ACHN (cell line): ENCODE measurements at regions not wholly inside any gene's neighbourhood (a gene's known extent, or its start where the extent isn't known, plus 50 kb on each side); places are given as distances from the start of the nearest gene placed in this dataset.
"Not testable (repeated sequence)": the region's sequence is repeated elsewhere in the genome, so short reads cannot be mapped to it uniquely, and the experiment has no call there.

Experiments
- DNase-seq: peaks from one replicate; pipeline ENCODE4 v3.0.0-alpha.2; 2015
- in situ Hi-C: cut with HindIII; loops from 2 replicates; pipeline ENCODE4 v1.10.0; 2017; ENCODE audit warnings: low sequenced_read_pairs, low pct_ligation_motif_present, low pct_unique_long_range_greater_than_20kb

DNA sequence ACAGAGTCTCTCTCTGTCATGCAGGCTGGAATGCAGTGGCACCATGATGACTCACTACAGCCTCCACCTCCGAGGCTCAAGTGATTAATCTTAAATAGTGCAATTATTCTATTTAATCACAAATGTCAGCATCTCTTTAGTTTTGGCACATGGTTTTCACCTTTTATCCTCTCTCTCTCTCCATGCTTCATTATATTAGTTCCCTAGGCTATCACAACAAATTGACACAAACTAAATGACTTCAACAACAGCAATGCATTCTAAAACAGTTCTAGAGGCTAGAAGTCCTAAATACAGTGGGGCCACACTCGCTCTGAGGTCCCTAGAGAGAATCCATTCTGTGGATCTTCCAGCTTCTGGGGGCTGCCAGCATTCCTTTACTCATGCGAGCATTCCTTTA lies 178.2 kb upstream of the ZNG1F start:
- in situ Hi-C loops, DNase-seq: not testable (repeated sequence)

DNA sequence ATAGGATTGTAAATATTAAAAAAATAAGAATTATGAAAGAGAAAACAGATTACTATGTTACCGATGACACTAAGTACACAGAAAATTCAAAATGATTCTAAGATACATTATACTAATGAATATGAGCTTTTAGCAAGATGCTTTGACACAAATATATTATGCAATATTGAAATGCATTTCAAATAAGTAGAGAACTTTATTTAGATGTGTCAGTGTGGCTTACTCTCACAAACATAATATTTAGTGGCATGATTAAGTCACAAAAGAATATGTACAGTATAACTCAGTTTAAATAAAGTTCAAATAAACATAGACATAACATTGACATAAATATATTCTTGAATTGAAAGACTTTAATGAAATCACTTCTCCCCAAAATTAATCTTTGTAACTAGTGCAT lies 172.7 kb upstream of the ZNG1F start:
- in situ Hi-C loops, DNase-seq: not testable (repeated sequence)

DNA sequence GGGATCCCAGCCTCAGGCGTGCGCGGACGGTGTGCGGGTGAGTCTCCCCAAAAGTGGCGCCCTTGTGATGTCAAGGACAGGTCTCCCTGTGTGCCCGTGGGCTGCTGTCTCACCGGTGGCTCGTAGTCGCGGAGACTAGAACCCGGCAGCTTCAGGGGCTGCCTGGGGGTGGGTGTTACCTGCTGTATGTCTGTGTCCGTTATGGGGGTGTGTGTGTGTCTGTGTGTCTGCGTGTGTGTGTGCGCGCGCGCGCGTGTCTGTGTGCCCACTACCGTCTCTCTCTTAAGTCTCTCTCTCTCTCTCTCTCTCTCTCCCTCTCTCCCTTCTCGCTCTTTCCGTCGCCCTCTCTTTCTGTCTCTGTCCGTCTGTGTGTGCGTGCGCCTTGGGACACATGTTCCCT lies 170.0 kb upstream of the ZNG1F start:
- peak; percentile 13 for DNase-seq
- in situ Hi-C loops = not testable (repeated sequence)

DNA sequence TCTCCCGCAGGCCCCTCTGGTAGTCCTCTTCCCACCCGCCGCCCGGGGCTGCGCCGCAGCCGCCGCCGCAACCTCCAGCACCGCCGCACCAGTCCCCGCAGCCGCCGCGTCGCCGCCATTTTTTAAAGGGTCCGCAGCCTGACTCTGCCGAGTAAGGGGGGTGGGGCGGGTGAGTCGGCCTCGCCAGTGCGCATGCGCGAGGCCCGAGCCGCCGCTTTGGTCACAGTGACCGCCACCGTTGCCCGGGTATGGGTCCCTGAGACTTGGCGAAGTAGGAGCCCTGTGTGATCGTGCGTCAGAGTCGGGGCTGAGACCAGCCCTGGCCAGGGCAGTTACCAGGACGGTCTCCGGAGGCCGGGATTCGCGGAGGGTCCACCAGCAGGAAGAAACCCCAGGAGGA lies 169.6 kb upstream of the ZNG1F start:
- in situ Hi-C loops = not testable (repeated sequence)
- peak; percentile 60 for DNase-seq

DNA sequence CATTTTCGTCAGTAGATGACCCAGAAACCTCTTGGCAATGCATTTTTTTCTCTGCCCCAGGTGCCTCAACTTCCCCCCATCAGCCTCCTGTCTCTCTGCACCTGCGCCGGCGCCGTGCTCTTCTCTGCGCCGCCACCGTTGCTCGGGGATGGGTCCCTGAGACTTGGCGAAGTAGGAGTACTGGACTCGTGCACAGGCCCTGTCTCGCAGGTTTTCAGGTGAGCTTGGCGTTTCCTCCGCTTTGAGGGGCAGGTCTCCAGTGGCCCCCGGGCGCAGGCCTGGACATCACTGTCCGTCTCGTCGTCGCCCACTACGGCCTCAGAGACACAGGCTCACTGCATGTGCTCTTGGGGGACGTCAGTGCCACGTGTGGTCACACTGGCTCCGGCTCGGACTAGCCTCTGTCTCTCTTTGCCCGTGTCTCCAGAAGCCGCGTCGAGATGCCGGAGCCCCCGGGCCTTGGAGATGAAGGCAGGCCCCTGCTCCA lies 168.8 kb upstream of the ZNG1F start:
- in situ Hi-C loops, DNase-seq: not testable (repeated sequence)

DNA sequence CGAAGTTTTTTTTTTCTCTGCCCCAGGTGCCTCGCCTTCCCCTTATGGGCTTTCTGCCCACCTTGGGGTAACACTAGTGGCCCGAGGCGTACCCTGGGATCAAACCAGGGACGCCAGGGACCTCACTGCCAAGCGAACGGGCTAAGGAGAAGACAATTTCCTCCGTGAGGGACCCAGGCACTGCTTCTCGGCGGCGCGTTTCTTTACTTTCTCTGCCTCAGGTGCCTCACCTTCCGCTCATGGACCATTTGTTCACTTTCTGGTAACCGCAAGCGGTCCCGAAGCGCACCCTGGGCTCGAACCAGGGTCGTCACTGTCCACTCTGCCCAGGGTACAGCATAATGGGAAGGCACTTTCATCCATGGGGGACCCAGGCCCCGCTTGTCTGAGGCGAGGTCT lies 168.2 kb upstream of the ZNG1F start:
- DNase-seq, in situ Hi-C loops: not testable (repeated sequence)

DNA sequence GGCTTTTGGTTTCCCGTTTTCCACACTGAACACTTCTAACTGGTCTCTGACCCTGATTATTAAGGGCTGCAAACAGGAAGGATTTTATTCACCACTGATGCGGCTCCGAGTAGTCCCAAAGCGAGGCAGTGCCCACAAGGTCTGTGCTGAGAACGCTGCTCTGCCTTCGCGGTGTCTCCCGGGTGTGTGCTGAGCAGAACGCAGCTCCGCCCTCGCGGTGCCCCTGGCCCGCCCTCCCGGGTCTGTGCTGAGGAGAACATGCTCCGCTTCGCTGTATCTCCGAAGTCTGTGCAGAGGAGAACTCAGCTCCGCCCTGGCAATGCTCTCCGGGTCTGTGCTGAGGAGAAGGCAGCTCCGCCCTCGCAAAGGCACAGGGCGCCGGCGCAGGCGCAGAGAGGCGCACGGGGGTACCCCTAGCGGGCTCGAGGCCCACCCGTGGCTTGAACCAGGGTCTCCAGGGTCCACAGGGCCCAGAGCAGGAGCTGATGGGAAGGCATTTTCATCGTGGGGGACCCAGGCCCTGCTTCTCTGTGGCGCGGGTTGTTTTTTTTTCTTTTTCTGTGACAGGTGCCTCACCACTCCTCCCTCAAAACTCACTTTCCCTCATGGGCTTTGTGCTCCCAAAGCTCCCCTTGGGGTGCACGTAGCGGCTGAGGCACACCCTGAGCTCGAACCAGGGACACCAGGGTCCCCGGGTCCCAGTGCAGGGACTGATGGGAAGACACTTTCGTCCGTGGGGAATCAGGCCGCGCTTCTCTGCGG lies 167.7 kb upstream of the ZNG1F start:
- DNase-seq, in situ Hi-C loops: not testable (repeated sequence)

DNA sequence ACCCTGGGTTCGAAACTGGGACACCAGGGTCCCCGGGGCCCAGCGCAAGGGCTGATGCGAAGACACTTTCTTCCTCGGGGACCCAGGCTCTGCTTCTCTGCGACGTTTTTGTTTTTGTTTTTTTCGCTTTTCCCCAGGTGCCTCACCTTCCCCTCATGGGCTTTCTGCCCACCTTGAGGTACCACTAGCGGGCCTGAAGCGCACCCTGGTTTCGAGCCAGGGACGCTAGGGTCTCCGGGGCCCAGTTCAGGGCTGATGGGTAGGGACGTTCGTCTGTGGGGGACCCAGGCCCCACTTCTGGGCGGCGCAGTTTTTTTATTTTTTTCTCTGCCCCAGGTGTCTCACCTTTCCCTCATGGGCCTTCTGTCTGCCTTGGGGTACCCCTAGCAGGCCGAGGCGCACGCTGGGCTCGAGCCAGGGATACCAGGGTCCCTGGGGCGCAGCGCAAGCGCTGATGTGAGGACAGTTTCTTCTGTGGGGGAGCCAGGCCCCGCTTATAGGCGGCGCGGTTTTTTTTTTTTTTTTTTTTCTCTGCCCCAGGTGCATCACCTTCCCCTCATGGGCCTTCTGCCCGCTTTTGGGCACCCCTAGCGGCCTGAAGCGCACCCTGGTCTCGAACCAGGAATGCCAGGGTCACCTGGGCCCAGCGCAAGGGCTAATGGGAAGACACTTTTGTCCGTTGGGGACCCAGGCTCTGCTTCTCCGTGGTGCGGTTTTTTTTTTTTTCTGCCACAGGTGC lies 166.8 kb upstream of the ZNG1F start:
- in situ Hi-C loops, DNase-seq: not testable (repeated sequence)

DNA sequence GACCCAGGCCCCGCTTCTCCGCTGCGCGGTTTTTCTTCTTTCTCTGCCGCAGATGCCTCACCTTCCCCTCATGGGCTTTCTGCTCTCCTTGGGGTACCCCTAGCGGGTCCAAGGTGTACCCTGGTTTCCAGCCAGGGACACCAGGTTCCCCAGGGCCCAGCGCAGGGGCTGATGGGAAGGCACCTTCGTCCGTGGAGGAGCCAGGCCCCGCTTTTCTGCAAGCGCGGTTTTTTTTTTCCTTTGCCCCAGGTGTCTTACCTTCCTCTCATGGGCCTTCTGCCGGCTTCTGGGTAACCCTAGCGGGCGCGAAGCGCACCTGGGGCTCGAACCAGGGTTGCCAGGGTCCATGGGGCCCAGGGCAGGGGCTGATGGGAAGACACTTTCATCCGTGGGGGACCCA lies 165.9 kb upstream of the ZNG1F start:
- DNase-seq, in situ Hi-C loops: not testable (repeated sequence)

DNA sequence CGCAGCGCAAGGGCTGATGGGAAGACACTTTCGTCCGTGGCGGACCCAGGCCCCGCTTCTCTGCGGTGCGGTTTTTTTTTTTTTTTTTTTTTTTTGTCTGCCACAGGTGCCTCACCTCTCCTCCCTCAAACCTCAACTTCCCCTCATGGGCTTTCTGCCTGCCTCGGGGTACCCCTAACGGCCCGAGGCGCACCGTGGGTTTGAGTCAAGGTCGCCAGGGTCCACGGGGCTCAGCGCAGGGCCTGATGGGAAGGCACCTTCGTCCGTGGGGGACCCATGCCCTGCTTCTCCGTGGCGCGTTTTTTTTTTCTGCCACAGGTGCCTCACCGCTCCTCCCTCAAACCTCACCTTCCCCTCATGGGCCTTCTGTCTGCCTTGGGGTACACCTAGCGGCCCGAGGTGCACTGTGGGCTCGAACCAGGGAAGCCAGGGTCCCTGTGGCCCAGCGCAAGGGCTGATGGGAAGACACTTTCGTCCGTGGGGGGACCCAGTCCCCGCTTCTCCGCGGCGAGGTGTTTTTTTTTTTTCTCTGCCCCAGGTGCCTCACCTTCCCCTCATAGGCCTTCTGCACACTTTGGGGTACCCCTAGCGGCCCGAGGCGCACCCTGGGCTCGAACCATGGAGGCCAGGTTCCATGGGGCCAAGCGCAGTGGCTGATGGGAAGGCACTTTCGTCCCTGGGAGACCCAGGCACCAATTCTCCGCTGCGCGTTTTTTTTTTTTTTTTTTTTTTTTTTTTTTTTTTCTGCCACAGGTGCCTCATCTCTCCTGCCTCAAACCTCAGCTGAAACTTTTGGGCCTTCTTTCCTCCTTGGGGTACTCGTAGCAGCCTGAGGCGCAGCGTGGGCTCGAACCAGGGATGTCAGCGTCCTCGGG lies 165.2 kb upstream of the ZNG1F start:
- DNase-seq, in situ Hi-C loops: not testable (repeated sequence)

DNA sequence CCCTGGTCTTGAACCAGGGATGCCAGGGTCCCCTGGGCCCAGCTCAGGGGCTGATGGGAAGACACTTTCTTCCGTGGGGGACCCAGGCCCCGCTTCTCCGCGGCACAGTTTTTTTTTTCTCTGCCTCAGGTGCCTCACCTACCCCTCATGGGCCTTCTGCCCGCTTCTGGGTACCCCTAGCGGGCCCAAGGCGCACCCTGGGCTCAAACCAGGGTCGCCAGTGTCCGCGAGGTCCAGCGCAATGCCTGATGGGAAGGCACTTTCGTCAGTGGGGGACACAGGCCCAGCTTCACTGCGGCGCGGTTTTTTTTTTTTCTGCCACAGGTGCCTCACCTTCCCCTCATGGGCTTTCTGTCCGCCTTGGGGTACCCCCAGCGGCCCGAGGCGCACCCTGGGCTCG lies 163.9 kb upstream of the ZNG1F start:
- DNase-seq, in situ Hi-C loops: not testable (repeated sequence)

DNA sequence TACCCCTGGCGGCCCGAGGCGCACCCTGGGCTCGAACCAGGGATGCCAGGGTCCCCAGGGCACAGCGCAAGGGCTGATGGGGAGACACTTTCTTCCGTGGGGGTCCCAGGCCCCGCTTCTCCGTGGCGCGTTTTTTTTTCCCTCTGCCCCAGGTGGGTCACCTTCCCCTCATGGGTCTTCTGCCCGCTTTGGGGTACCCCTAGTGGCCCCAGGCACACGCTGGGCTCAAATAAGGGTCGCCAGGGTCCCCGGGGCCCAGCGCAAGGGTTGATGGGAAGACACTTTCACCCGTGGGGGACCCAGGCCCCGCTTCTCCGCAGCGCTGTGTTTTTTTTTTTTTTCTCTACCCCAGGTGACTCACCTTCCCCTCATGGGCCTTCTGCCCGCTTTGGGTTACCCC lies 163.3 kb upstream of the ZNG1F start:
- DNase-seq, in situ Hi-C loops: not testable (repeated sequence)

DNA sequence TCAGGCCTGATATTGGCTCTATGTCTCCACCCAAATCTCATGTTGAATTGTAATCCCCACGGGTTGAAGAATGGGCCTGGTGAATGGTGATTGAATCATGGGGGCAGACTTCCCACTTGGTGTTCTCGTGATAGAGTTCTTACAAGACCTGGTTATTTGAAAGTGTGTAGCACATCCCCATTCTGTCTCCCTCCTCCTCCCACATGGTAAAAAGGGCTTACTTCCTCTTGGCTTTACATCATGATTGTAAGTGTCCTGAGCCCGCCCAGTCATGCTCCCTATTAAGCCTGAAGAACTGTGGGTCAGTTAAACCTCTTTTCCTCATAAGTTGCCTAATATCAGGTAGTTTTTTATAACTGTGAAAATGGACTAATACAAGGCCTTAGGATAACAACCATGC lies 158.8 kb upstream of the ZNG1F start:
- DNase-seq, in situ Hi-C loops: not testable (repeated sequence)

DNA sequence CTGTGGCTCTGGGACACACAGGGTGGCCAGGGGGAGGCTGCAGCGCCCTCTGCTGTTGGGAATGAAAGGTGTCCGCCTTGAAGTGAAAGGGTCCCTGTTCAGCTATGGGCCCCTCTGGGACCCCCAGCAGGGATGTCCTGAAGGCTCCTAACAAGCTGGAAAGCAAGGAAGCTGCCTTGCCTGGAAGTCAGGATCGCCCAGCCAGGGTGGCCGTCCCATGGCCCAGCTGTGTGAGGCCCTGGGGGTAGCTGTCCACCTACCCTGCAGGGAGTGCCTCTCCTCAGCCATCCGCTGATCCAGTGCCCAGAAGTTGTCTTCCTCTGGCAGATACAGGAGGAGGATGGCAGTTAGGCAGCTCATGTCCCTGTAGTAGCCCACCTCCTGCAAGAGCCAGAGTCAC lies 143.4 kb upstream of the ZNG1F start:
- in situ Hi-C loops, DNase-seq: not testable (repeated sequence)

DNA sequence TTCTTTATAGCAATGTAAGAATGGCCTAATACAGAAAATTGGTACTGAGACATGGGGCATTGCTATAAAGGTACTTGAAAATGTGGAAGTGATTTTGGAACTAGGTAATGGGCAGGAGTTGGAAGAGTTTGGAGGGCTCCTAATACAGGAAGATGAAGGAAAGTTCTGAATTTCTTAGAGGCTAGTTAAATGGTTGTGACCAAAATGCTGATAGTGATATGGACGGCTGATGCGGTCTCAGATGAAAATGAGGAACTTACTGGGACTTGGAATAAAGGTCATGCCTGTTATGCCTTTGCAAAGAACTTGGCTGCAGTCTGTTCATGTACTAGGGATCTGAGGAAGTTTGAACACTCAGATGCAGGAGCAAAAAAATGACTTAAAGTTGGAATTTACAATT lies 132.2 kb upstream of the ZNG1F start:
- DNase-seq, in situ Hi-C loops: not testable (repeated sequence)

DNA sequence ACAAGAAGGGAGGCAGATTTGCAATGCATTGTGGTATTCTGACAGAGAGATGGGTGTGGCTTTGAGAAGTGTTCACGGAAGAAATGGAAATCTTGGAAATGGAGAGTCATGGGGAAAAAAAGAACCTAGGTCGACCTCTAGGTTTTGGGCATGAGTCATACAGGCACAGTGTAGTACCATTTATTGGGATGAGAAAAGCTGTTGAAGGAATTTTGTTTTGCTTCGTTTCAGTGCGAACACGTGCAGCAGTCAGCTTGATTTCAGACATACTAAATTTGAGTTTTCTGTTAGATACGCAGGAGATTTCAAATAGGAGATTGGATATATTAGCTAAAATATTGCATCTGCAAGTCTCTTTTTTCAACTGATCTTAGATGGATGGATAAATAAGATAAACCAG lies 119.8 kb upstream of the ZNG1F start:
- in situ Hi-C loops, DNase-seq: not testable (repeated sequence)

DNA sequence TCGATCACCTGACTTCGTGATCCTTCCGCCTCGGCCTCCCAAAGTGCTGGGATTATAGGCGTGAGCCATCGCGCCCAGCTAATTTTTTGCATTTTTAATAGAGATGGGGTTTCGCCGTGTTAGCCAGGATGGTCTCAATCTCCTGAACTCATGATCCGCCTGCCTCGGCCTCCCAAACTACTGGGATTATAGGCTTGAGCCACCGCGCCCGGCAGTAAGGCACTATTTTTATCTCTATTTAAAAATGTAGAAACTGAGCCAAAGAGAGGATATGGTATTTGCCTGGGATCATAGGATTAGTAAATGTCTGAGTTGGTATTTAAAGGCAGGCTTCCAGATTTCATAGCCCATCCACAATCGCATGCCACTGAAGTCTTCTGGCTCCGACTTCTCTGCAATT lies 96.6 kb upstream of the ZNG1F start:
- DNase-seq, in situ Hi-C loops: not testable (repeated sequence)

DNA sequence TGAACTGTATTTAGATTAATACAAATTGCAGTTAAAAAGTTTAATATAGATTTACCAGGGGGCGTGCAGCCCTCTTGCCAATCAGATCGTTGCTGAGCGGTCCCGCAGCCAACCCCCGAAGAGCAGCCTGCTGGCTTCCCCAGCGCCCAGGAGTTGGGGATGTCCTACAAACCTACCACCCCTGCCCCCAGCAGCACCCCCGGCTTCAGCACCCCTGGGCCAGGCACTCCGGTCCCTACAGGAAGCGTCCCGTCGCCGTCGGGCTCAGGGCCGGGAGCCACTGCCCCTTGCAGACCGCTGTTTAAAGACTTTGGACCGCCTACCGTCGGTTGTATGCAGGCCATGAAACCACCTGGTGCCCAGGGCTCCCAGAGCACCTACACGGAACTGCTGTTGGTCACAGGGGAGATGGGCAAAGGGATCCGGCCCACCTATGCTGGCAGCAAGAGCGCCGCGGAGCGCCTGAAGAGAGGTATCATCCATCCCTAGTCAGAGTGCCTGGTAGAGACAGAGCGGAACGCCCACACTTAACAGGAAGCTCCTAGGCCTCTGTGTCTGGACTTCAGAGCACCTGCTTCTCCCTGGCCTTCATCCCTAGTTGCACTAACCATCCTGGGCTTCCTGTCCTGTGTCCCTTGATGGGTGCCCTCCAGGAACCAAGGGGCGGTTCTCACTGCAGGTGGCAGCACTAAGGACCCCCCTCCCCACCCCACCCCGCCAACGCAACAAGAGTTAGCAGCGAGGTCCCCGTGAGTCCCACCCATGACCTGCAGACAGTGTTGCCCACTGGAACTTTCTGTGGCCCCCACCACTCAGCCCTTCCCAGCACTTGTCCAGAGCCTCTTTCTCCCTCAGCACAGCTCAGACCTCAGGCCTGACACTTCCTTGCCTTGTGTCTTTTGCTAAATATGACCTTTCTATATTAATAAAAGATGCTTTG lies 91.5 kb upstream of the ZNG1F start:
- in situ Hi-C loops, DNase-seq: not testable (repeated sequence)
